SU-DHL-6 (cell line): ENCODE measurements at regions not wholly inside any gene's neighbourhood (a gene's known extent, or its start where the extent isn't known, plus 50 kb on each side); places are given as distances from the start of the nearest gene placed in this dataset.

Experiments
- EZH2phosphoT487 ChIP-seq: fragments of 200-600 bp; sonication (generic), shearing (Covaris generic); conservative IDR thresholded peaks from 2 replicates; pipeline ENCODE4 v1.6.1; 2018; ENCODE audit warnings: mild to moderate bottlenecking, antibody characterized with exemption, low read length, moderate library complexity, mixed read lengths
- TF ChIP-seq, protein P1 (sequence below): fragments of 200-600 bp; sonication (generic); IDR thresholded peaks from one replicate; pipeline ENCODE4 v1.5.1; 2017; ENCODE audit warnings: antibody characterized with exemption, mild to moderate bottlenecking, low read length, moderate library complexity; ENCODE audit not compliant: insufficient read depth, poor library complexity, severe bottlenecking

- TF ChIP-seq, protein P1, sequence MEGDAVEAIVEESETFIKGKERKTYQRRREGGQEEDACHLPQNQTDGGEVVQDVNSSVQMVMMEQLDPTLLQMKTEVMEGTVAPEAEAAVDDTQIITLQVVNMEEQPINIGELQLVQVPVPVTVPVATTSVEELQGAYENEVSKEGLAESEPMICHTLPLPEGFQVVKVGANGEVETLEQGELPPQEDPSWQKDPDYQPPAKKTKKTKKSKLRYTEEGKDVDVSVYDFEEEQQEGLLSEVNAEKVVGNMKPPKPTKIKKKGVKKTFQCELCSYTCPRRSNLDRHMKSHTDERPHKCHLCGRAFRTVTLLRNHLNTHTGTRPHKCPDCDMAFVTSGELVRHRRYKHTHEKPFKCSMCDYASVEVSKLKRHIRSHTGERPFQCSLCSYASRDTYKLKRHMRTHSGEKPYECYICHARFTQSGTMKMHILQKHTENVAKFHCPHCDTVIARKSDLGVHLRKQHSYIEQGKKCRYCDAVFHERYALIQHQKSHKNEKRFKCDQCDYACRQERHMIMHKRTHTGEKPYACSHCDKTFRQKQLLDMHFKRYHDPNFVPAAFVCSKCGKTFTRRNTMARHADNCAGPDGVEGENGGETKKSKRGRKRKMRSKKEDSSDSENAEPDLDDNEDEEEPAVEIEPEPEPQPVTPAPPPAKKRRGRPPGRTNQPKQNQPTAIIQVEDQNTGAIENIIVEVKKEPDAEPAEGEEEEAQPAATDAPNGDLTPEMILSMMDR = no peak
- TF ChIP-seq EZH2phosphoT487 = no peak
Observed at GRCh38 chr1:87515781-87516180, 187.1 kb downstream of the LMO4 start.
